Astrocyte (in vitro differentiated cells and primary cell): ENCODE measurements at regions not wholly inside any gene's neighbourhood (a gene's known extent, or its start where the extent isn't known, plus 50 kb on each side); places are given as distances from the start of the nearest gene placed in this dataset.

Source experiments
- EZH2 ChIP-seq: IDR thresholded peaks from 2 replicates; pipeline ENCODE4 v1.6.1; 2012; ENCODE audit warnings: mild to moderate bottlenecking, low read length, inconsistent platforms; ENCODE audit not compliant: insufficient read depth
- TF ChIP-seq, protein P1 (sequence below): IDR thresholded peaks from 2 replicates; pipeline ENCODE4 v1.5.1; 2011; ENCODE audit warnings: low read depth, mild to moderate bottlenecking, inconsistent platforms, low read length, moderate library complexity; ENCODE audit not compliant: insufficient read depth

DNA sequence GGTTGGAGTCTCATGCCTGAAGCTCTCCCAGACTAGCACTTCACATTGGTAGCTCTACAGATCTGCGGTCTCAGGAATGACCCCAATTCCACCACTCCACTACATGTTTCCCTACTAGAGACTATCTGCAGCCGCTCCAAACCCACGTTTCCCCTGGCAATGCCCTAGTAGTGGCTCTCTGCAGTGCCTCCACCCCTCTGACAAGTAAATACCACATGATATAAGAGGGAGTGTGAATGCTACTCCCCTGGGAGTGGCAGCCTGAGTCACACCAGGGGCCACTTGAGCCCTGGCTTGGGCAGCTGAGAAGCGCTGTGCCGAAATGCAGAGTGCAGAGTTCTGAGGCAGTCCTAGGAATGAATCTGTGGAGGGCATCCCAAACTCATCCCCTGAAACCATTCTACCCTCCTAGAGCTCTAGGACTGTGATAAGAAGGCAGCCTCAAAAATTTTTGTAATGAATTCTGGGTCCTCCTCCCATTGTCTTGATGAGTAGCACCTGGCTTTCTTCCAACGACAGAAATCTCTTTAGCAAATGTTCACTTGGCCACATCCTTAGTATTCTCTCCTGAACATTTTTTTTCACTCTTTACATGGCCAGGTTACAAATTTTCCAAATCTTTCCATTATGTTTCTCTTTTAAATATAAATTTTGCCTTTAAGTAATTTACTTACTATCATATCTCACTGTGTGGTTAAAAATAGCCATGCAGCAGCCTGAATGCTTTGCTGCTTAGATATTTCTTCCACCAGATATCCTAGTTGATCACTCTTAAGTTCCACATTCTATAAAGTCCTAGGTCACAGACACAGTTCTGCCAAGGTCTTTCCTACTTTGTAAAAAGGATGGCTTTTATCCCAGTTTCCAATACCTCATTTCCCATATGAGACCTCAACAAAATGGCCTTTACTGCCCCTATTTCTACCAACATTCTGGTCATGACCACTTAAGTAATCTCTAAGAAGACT is 160.2 kb upstream of the CPEB2 start:
- TF ChIP-seq, protein P1, sequence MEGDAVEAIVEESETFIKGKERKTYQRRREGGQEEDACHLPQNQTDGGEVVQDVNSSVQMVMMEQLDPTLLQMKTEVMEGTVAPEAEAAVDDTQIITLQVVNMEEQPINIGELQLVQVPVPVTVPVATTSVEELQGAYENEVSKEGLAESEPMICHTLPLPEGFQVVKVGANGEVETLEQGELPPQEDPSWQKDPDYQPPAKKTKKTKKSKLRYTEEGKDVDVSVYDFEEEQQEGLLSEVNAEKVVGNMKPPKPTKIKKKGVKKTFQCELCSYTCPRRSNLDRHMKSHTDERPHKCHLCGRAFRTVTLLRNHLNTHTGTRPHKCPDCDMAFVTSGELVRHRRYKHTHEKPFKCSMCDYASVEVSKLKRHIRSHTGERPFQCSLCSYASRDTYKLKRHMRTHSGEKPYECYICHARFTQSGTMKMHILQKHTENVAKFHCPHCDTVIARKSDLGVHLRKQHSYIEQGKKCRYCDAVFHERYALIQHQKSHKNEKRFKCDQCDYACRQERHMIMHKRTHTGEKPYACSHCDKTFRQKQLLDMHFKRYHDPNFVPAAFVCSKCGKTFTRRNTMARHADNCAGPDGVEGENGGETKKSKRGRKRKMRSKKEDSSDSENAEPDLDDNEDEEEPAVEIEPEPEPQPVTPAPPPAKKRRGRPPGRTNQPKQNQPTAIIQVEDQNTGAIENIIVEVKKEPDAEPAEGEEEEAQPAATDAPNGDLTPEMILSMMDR = no peak
- no peak for TF ChIP-seq EZH2
